GM18498 (cell line): ENCODE measurements at regions not wholly inside any gene's neighbourhood (a gene's known extent, or its start where the extent isn't known, plus 50 kb on each side); places are given as distances from the start of the nearest gene placed in this dataset.
"Not testable (repeated sequence)": the region's sequence is repeated elsewhere in the genome, so short reads cannot be mapped to it uniquely, and the experiment has no call there.

Experiments used
- ATAC-seq: cut with Tn5 transposase; IDR thresholded peaks from one replicate; pipeline ENCODE4 v1.9.1; 2021; ENCODE audit warnings: mild to moderate bottlenecking, moderate library complexity; ENCODE audit not compliant: unreplicated experiment

GRCh38 chr22:22774762-22775161, 112.9 kb upstream of the IGLL5 start:
- ATAC-seq: not testable (repeated sequence)

- ATAC-seq: no peak
Measured at GRCh38 chr22:22776121-22776520, 111.5 kb upstream of the IGLL5 start.

GRCh38 chr22:22779213-22779612, 108.4 kb upstream of the IGLL5 start:
- no peak for ATAC-seq

- no peak for ATAC-seq
Measured at GRCh38 chr22:22783575-22783974, 104.0 kb upstream of the IGLL5 start.

- no peak for ATAC-seq
Measured at GRCh38 chr22:22784249-22785039, 103.2 kb upstream of the IGLL5 start.

- no peak for ATAC-seq
Measured at GRCh38 chr22:22785316-22786065, 102.1 kb upstream of the IGLL5 start.

- no peak for ATAC-seq
Measured at GRCh38 chr22:22786301-22787115, 101.1 kb upstream of the IGLL5 start.

GRCh38 chr22:22787151-22787550, 100.5 kb upstream of the IGLL5 start:
- ATAC-seq: no peak

GRCh38 chr22:22787786-22788459, 99.7 kb upstream of the IGLL5 start:
- ATAC-seq: no peak

GRCh38 chr22:22788460-22789037, 99.1 kb upstream of the IGLL5 start:
- no peak for ATAC-seq

GRCh38 chr22:22789233-22789921, 98.2 kb upstream of the IGLL5 start:
- no peak for ATAC-seq

- no peak for ATAC-seq
Measured at GRCh38 chr22:22789922-22790845, 97.4 kb upstream of the IGLL5 start.

GRCh38 chr22:22791438-22792181, 96.0 kb upstream of the IGLL5 start:
- no peak for ATAC-seq

- not testable (repeated sequence) for ATAC-seq
Measured at GRCh38 chr22:22792205-22792786, 95.3 kb upstream of the IGLL5 start.

- not testable (repeated sequence) for ATAC-seq
Measured at GRCh38 chr22:22795639-22796038, 92.0 kb upstream of the IGLL5 start.

- ATAC-seq: no peak
Measured at GRCh38 chr22:22796724-22797123, 90.9 kb upstream of the IGLL5 start.

- no peak for ATAC-seq
Measured at GRCh38 chr22:22798232-22798616, 89.4 kb upstream of the IGLL5 start.

- ATAC-seq: no peak
Measured at GRCh38 chr22:22798716-22799115, 88.9 kb upstream of the IGLL5 start.
